ENCODE measurements at regions not wholly inside any gene's neighbourhood (a gene's known extent, or its start where the extent isn't known, plus 50 kb on each side); places are given as distances from the start of the nearest gene placed in this dataset.

DNA sequence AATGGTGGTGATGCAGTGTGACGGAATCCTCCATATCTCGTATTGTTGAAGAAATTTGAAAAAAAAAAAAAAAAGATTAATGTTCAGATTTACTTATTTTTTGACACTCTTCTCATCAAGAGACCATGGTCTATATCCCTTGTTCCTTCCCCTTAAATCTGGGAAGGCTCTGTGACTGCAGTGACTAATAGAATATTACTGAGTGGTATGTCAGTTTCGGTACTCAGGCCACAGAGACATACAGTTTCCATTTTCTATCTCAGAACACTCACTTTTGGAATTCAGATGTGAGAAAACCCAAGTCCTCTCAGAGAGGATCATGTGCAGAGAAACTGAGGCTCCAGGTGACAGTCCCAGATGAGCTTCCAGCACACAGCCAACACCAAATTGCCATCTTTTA lies 1193.5 kb downstream of the DTWD2 start:
- no peak for TF ChIP-seq EZH2 (IDR thresholded peaks at IDR 0.05; ENCODE audit: low read length)
- TF ChIP-seq, protein P1, sequence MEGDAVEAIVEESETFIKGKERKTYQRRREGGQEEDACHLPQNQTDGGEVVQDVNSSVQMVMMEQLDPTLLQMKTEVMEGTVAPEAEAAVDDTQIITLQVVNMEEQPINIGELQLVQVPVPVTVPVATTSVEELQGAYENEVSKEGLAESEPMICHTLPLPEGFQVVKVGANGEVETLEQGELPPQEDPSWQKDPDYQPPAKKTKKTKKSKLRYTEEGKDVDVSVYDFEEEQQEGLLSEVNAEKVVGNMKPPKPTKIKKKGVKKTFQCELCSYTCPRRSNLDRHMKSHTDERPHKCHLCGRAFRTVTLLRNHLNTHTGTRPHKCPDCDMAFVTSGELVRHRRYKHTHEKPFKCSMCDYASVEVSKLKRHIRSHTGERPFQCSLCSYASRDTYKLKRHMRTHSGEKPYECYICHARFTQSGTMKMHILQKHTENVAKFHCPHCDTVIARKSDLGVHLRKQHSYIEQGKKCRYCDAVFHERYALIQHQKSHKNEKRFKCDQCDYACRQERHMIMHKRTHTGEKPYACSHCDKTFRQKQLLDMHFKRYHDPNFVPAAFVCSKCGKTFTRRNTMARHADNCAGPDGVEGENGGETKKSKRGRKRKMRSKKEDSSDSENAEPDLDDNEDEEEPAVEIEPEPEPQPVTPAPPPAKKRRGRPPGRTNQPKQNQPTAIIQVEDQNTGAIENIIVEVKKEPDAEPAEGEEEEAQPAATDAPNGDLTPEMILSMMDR (optimal IDR thresholded peaks at IDR 0.05 in 1 of 3, IDR thresholded peaks at IDR 0.05 in 1 of 3, conservative IDR thresholded peaks at IDR 0.05 in 1 of 3; ENCODE audit: extremely low read depth in 1 of 3, insufficient read depth in 2 of 3, low read length in 3 of 3): no peak

All from keratinocyte (primary cell).